Calu3 (cell line): ENCODE measurements at regions not wholly inside any gene's neighbourhood (a gene's known extent, or its start where the extent isn't known, plus 50 kb on each side); places are given as distances from the start of the nearest gene placed in this dataset.

Experiments
- BruUV-seq: library from RNA; stranded (reverse); fragments of 400-500 nt; replicated peaks from 2 replicates; lab custom pipeline; 2021; lab: Mats Ljungman, UMichigan
- CTCF ChIA-PET: fragments of 300-600 bp; sonication (Branson Sonifier 250); formaldehyde crosslinking; loops from one replicate; lab custom pipeline; 2022; ENCODE audit warnings: antibody characterized with exemption; lab: Charles Lee
- DNase-seq: peaks from one replicate; pipeline ENCODE4 v3.0.0; 2022
- H3K27ac Mint-ChIP-seq: one replicate; pipeline ENCODE4 v1.8.0; 2022; ENCODE audit warnings: mixed read lengths; ENCODE audit not compliant: unreplicated experiment
- H3K27me3 Mint-ChIP-seq: one replicate; pipeline ENCODE4 v1.8.0; 2022; ENCODE audit warnings: mixed read lengths; ENCODE audit not compliant: unreplicated experiment
- H3K36me3 Mint-ChIP-seq: one replicate; pipeline ENCODE4 v1.8.0; 2022; ENCODE audit warnings: mild to moderate bottlenecking, moderate library complexity, mixed read lengths; ENCODE audit not compliant: insufficient read depth, unreplicated experiment
- H3K4me1 Mint-ChIP-seq: one replicate; pipeline ENCODE4 v1.8.0; 2022; ENCODE audit warnings: mild to moderate bottlenecking, low read depth, mixed read lengths; ENCODE audit not compliant: unreplicated experiment
- H3K4me3 Mint-ChIP-seq: one replicate; pipeline ENCODE4 v1.8.0; 2022; ENCODE audit warnings: mild to moderate bottlenecking, low read depth, moderate library complexity, mixed read lengths; ENCODE audit not compliant: unreplicated experiment
- H3K9me3 Mint-ChIP-seq: one replicate; pipeline ENCODE4 v1.8.0; 2022; ENCODE audit warnings: low read depth, mixed read lengths; ENCODE audit not compliant: unreplicated experiment
- intact Hi-C: fragments of 100-400 bp; cut with micrococcal nuclease; formaldehyde crosslinking; loops from one replicate; pipeline ENCODE4 v1.10.0; 2022; ENCODE audit not compliant: unreplicated experiment
- TF ChIP-seq, protein P1 (sequence below): fragments of 200-600 bp; IDR thresholded peaks from one replicate; pipeline ENCODE4 v1.8.0; 2022; ENCODE audit warnings: antibody characterized with exemption; ENCODE audit not compliant: unreplicated experiment

DNA sequence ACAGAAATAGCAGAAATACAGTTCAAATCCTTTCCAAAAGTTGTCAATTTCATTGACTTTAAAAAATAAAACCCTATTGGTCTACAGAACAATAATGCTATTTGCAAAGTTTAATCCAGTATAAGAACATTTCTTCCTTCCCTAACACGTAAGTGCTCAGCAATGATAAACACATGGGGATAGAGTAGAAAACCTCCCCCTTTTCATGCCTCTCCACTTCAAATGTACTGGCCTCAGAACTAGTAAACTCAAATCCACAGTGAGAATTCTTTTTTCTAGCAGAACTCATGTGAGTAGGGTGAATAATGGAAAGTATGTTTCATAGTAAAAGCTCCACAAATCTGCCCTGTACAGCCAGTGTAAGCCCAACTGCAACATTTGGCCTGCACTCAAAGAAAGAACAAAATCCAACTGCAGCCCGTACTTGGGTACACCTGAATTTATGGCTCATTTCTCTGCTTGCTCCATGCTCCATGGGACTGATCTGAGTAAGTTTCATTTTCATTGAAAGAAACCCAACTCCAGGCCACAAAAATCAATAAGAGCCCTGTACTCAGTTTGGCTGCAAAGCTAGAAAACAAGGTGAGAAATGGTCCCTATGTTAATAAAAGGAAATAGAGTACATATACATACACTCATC lies 115.0 kb upstream of the RMDN2 start:
- DNase-seq = no peak
- no peak overlapping the region for H3K4me3 Mint-ChIP-seq
- no peak overlapping the region for H3K27ac Mint-ChIP-seq
- no peaks in the 10 kb centered on the region for H3K36me3 Mint-ChIP-seq
- intact Hi-C loops = no loop called here
- no TSS peak for BruUV-seq
- TF ChIP-seq, protein P1, sequence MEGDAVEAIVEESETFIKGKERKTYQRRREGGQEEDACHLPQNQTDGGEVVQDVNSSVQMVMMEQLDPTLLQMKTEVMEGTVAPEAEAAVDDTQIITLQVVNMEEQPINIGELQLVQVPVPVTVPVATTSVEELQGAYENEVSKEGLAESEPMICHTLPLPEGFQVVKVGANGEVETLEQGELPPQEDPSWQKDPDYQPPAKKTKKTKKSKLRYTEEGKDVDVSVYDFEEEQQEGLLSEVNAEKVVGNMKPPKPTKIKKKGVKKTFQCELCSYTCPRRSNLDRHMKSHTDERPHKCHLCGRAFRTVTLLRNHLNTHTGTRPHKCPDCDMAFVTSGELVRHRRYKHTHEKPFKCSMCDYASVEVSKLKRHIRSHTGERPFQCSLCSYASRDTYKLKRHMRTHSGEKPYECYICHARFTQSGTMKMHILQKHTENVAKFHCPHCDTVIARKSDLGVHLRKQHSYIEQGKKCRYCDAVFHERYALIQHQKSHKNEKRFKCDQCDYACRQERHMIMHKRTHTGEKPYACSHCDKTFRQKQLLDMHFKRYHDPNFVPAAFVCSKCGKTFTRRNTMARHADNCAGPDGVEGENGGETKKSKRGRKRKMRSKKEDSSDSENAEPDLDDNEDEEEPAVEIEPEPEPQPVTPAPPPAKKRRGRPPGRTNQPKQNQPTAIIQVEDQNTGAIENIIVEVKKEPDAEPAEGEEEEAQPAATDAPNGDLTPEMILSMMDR = no peak
- no peaks in the 10 kb centered on the region for H3K27me3 Mint-ChIP-seq
- H3K9me3 Mint-ChIP-seq = peaks cover 3% of the 10 kb centered on the region
- CTCF ChIA-PET = no interaction called here
- H3K4me1 Mint-ChIP-seq = no peaks in the 10 kb centered on the region

DNA sequence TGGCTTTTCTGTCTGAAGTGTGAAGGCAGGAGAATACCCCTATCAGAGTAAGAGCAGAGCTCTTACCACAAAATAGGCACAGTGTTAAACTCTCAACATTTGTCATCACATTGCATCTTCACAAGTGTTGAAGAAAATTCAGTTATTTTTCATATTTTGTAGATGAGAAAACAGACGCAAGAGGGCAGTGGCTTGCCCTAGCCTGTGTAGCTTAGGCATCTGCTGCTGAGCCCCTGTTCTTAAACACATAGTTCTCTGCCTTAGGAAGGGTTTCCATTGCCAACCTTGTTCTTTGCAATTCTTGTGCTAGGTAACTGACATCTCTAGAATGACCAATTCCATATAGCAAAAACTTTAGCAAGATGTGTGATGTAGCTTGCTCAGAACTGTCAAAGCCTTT lies 112.7 kb upstream of the RMDN2 start:
- Mint-ChIP-seq H3K36me3 (no peaks in the 10 kb centered on the region), H3K27ac (no peak overlapping the region), H3K9me3 (peaks cover 3% of the 10 kb centered on the region), H3K4me1 (no peaks in the 10 kb centered on the region), H3K4me3 (no peak overlapping the region), H3K27me3 (no peaks in the 10 kb centered on the region)
- DNase-seq = no peak
- BruUV-seq = no TSS peak
- CTCF ChIA-PET = interaction anchor here (0.5 to 1.6 kb wide), 5 partner anchors 20 to 884 kb away, joined by 3 to 12 read pairs (median 4); no protein-coding TSS in a partner anchor
- intact Hi-C loops = loop anchor here (1.0 kb wide), 1 partner anchor 65 kb away; no protein-coding TSS in a partner anchor
- TF ChIP-seq, protein P1 = no peak

DNA sequence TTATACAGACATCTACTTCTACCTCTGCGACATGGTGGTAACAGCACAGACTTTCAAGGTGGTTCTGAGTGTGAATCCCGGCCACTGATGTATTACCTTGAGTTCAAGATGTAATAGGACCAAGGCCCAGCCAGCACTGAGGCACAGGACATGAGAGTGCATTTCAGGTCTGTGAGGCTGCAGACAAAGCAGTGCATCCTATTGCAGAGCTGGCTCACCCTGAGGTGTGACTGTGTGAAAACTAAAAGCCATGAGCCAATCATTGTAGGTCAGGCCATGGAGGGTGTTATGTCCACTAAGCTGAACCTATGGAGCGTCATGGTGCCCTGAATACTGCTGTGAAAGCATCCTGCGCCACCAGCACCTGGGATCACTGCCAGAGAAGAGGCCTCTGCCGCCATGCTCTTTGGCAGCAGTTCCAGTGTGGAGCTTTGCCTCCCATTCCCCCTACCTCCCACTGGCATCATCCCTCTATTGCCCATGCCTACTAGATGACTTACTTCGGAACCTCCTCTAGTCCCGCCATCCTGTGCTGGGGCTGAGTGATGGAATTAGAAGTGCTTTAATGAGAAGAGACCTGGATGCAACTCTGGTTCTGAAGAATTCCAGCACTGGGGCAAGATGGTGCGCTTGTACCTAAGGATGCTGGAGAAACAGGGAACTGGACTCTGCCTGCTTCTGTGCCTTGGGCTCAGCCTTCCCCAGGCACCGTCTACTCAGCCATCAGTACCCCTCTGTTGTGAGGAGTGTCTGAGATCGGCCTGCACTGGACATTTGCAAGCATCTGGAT lies 112.0 kb upstream of the RMDN2 start:
- Mint-ChIP-seq H3K4me1 (no peaks in the 10 kb centered on the region), H3K27me3 (no peaks in the 10 kb centered on the region), H3K36me3 (no peaks in the 10 kb centered on the region), H3K27ac (no peak overlapping the region), H3K9me3 (peaks cover 3% of the 10 kb centered on the region), H3K4me3 (no peak overlapping the region)
- BruUV-seq = no TSS peak
- CTCF ChIA-PET = interaction anchor here (0.5 to 1.6 kb wide), 4 partner anchors 19 to 883 kb away, joined by 3 to 12 read pairs (median 6); no protein-coding TSS in a partner anchor
- TF ChIP-seq, protein P1 = no peak
- intact Hi-C loops = loop anchor here (1.0 kb wide), 1 partner anchor 64 kb away; no protein-coding TSS in a partner anchor
- no peak for DNase-seq

DNA sequence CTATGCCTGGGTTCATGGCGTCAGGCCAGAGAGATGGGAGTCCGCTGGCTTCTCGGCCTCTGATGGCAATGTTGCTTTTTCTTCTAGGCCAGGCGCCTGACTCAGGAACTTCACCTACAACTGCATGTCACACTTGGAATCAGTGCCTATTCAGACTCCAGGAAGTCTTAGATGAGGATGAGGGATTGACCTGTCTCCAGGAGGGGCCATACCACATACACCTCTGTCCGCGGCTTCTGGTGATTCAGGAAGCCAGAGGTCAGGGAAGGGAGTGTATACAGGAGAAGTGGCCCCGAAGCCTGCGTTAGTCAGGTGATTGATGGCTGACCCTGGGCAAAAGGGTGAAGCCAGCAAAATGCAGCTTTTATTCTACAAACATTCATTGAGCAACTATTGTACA lies 109.1 kb upstream of the RMDN2 start:
- Mint-ChIP-seq H3K4me3 (no peak overlapping the region), H3K4me1 (no peaks in the 10 kb centered on the region), H3K36me3 (no peaks in the 10 kb centered on the region), H3K27ac (no peak overlapping the region), H3K9me3 (peaks cover 4% of the 10 kb centered on the region), H3K27me3 (no peaks in the 10 kb centered on the region)
- CTCF ChIA-PET = no interaction called here
- intact Hi-C loops = no loop called here
- DNase-seq = no peak
- no TSS peak for BruUV-seq
- TF ChIP-seq, protein P1 = no peak
